Ishikawa (cell line): ENCODE measurements at regions not wholly inside any gene's neighbourhood (a gene's known extent, or its start where the extent isn't known, plus 50 kb on each side); places are given as distances from the start of the nearest gene placed in this dataset.

Experiments used
- CEBPB ChIP-seq: IDR thresholded peaks from 2 replicates; pipeline ENCODE4 v1.6.1; 2012
- EGR1 ChIP-seq: IDR thresholded peaks from 2 replicates; pipeline ENCODE4 v1.6.1; 2012
- EP300 ChIP-seq: IDR thresholded peaks from 2 replicates; pipeline ENCODE4 v1.6.1; 2012; ENCODE audit warnings: borderline replicate concordance
- RAD21 ChIP-seq: IDR thresholded peaks from 2 replicates; pipeline ENCODE4 v1.6.1; 2012; ENCODE audit warnings: low read depth
- TAF1 ChIP-seq: IDR thresholded peaks from 2 replicates; pipeline ENCODE4 v1.6.1; 2012; ENCODE audit warnings: low read depth, mild to moderate bottlenecking
- TCF12 ChIP-seq: IDR thresholded peaks from 2 replicates; pipeline ENCODE4 v1.6.1; 2012; ENCODE audit warnings: low read depth
- TEAD4 ChIP-seq: IDR thresholded peaks from 2 replicates; pipeline ENCODE4 v1.6.1; 2012
- YY1 ChIP-seq: IDR thresholded peaks from 2 replicates; pipeline ENCODE4 v1.6.1; 2012; ENCODE audit warnings: low read depth
- TF ChIP-seq, protein P1 (sequence below): IDR thresholded peaks from 2 replicates; pipeline ENCODE4 v1.6.1; 2012; ENCODE audit warnings: low read depth, mild to moderate bottlenecking
- TF ChIP-seq, protein P2 (sequence below): IDR thresholded peaks from 2 replicates; pipeline ENCODE4 v1.6.1; 2012
- TF ChIP-seq, protein P3 (sequence below): IDR thresholded peaks from 2 replicates; pipeline ENCODE4 v1.6.1; 2012

DNA sequence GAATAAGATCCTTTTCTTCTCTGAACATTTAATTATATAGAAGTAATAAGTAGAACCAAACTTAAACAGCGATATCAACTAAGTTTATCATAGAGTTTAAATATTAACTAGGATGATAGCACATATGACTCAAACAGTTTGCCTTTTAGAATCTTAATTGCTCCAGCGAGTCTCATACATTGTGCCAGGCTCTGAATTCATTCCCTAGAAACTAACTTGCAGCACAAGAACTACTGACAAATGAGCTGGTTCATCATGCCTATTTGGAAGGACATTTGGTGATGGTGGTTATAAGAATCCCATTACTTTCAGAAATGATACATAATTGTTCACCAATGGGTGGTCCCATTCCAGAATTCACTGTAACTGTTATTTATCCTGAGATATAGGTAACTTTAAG is 1026.6 kb upstream of the DDX18 start:
- TF ChIP-seq TCF12 (no peak), EP300 (no peak), RAD21 (no peak), EGR1 (no peak), TEAD4 (no peak), YY1 (no peak), TAF1 (no peak), CEBPB (no peak)
- TF ChIP-seq, protein P1, sequence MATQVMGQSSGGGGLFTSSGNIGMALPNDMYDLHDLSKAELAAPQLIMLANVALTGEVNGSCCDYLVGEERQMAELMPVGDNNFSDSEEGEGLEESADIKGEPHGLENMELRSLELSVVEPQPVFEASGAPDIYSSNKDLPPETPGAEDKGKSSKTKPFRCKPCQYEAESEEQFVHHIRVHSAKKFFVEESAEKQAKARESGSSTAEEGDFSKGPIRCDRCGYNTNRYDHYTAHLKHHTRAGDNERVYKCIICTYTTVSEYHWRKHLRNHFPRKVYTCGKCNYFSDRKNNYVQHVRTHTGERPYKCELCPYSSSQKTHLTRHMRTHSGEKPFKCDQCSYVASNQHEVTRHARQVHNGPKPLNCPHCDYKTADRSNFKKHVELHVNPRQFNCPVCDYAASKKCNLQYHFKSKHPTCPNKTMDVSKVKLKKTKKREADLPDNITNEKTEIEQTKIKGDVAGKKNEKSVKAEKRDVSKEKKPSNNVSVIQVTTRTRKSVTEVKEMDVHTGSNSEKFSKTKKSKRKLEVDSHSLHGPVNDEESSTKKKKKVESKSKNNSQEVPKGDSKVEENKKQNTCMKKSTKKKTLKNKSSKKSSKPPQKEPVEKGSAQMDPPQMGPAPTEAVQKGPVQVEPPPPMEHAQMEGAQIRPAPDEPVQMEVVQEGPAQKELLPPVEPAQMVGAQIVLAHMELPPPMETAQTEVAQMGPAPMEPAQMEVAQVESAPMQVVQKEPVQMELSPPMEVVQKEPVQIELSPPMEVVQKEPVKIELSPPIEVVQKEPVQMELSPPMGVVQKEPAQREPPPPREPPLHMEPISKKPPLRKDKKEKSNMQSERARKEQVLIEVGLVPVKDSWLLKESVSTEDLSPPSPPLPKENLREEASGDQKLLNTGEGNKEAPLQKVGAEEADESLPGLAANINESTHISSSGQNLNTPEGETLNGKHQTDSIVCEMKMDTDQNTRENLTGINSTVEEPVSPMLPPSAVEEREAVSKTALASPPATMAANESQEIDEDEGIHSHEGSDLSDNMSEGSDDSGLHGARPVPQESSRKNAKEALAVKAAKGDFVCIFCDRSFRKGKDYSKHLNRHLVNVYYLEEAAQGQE = no peak
- TF ChIP-seq, protein P2, sequence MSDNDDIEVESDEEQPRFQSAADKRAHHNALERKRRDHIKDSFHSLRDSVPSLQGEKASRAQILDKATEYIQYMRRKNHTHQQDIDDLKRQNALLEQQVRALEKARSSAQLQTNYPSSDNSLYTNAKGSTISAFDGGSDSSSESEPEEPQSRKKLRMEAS = no peak
- TF ChIP-seq, protein P3, sequence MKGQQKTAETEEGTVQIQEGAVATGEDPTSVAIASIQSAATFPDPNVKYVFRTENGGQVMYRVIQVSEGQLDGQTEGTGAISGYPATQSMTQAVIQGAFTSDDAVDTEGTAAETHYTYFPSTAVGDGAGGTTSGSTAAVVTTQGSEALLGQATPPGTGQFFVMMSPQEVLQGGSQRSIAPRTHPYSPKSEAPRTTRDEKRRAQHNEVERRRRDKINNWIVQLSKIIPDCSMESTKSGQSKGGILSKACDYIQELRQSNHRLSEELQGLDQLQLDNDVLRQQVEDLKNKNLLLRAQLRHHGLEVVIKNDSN = no peak
